ENCODE measurements at regions not wholly inside any gene's neighbourhood (a gene's known extent, or its start where the extent isn't known, plus 50 kb on each side); places are given as distances from the start of the nearest gene placed in this dataset.
"Not testable (repeated sequence)": the region's sequence is repeated elsewhere in the genome, so short reads cannot be mapped to it uniquely, and the experiment has no call there.

GRCh38 chrX:36868592-36868991 is 139.6 kb upstream of the FAM47C start:
- 12 to 18% methylated on average over 3 of the region's 3 CpGs for WGBS, 2 donors
- no peaks in the 10 kb centered on the region for H3K36me3 ChIP-seq (replicated peaks in 1 of 2; ENCODE audit: insufficient read depth in 1 of 2, low read depth in 2 of 2)
- TF ChIP-seq CTCF (IDR thresholded peaks at IDR 0.05) (no peak), POLR2A (IDR thresholded peaks at IDR 0.05) (no peak)
- H3K9me3 ChIP-seq: no peaks in the 10 kb centered on the region
- intact Hi-C loops (cut with DNase I): no loop called here
- ATAC-seq: no peak
- H3K27ac ChIP-seq: no peak overlapping the region
- no peak for DNase-seq
- no peaks in the 10 kb centered on the region for H3K27me3 ChIP-seq
- no peak overlapping the region for H3K4me3 ChIP-seq
- no peaks in the 10 kb centered on the region for H3K4me1 ChIP-seq

GRCh38 chrX:36869457-36869856 is 138.7 kb upstream of the FAM47C start:
- TF ChIP-seq POLR2A (IDR thresholded peaks at IDR 0.05): no peak
- no peak for TF ChIP-seq CTCF (IDR thresholded peaks at IDR 0.05)
- Histone ChIP-seq H3K36me3 (replicated peaks in 1 of 2; ENCODE audit: insufficient read depth in 1 of 2, low read depth in 2 of 2) (no peaks in the 10 kb centered on the region), H3K4me1 (no peaks in the 10 kb centered on the region), H3K4me3 (no peak overlapping the region), H3K27ac (no peak overlapping the region), H3K27me3 (no peaks in the 10 kb centered on the region), H3K9me3 (no peaks in the 10 kb centered on the region)
- 34 to 48% methylated on average over 2 of the region's 2 CpGs for WGBS, 2 donors
- DNase-seq (no peak), ATAC-seq (no peak)
- intact Hi-C loops (cut with DNase I): no loop called here

GRCh38 chrX:36897690-36898089 is 110.5 kb upstream of the FAM47C start:
- ATAC-seq: no peak
- Histone ChIP-seq H3K27me3 (no peaks in the 10 kb centered on the region), H3K36me3 (replicated peaks in 1 of 2; ENCODE audit: insufficient read depth in 1 of 2, low read depth in 2 of 2) (no peaks in the 10 kb centered on the region), H3K4me1 (no peaks in the 10 kb centered on the region), H3K27ac (no peak overlapping the region), H3K9me3 (no peaks in the 10 kb centered on the region), H3K4me3 (no peak overlapping the region)
- intact Hi-C loops (cut with DNase I): no loop called here
- TF ChIP-seq CTCF (IDR thresholded peaks at IDR 0.05) (no peak), POLR2A (IDR thresholded peaks at IDR 0.05) (no peak)
- DNase-seq: no peak
- WGBS, 2 donors: 89 to 91% methylated on average over 3 of the region's 3 CpGs

- Histone ChIP-seq H3K36me3 (replicated peaks in 1 of 2; ENCODE audit: insufficient read depth in 1 of 2, low read depth in 2 of 2) (no peaks in the 10 kb centered on the region), H3K4me1 (no peaks in the 10 kb centered on the region), H3K27me3 (no peaks in the 10 kb centered on the region), H3K27ac (no peak overlapping the region), H3K4me3 (no peak overlapping the region), H3K9me3 (no peaks in the 10 kb centered on the region)
- DNase-seq (no peak), ATAC-seq (no peak)
- WGBS, 2 donors: 14 to 19% methylated on average over 3 of the region's 3 CpGs
- TF ChIP-seq POLR2A (IDR thresholded peaks at IDR 0.05) (no peak), CTCF (IDR thresholded peaks at IDR 0.05) (peak in 5 of 7 experiments; percentile 15 to 52 (median 35))
- intact Hi-C loops (cut with DNase I): no loop called here
These were observed 109.9 kb upstream of the FAM47C start for GRCh38 chrX:36898301-36898700.

GRCh38 chrX:36904561-36904960 is 103.6 kb upstream of the FAM47C start:
- H3K9me3 ChIP-seq; H3K4me3 ChIP-seq; H3K4me1 ChIP-seq; H3K27ac ChIP-seq; H3K27me3 ChIP-seq; DNase-seq; intact Hi-C loops (cut with DNase I); H3K36me3 ChIP-seq (replicated peaks in 1 of 2; ENCODE audit: insufficient read depth in 1 of 2, low read depth in 2 of 2); ATAC-seq: not testable (repeated sequence)
- 94% methylated on average over 2 of the region's 3 CpGs; no CpG with 5 or more reads in 1 of the 2 donors for WGBS, 2 donors

Measured in body of pancreas (tissue), 4 donors.